ENCODE measurements at regions not wholly inside any gene's neighbourhood (a gene's known extent, or its start where the extent isn't known, plus 50 kb on each side); places are given as distances from the start of the nearest gene placed in this dataset.

DNA sequence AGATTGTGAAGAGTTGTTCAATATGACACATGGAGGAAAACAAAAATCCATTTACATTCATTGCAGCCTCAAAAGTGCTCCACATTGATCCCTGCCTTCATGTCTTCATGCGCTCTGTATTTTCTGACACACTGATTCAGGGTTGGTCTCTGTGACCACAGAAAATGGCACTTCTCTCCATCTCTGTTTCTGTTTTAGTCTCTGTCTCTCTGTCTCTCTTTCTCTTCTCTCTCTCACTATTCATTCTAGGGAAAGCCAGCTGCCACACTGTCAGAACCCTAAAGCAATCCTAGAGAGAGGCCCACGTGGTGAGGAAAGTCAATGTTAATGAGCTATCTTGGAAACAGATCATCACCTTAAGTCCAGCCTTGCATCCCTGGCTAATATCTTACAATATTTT is 2238.4 kb downstream of the PCDH7 start:
- H3K27ac ChIP-seq = no peak overlapping the region
- TF ChIP-seq, protein P1, sequence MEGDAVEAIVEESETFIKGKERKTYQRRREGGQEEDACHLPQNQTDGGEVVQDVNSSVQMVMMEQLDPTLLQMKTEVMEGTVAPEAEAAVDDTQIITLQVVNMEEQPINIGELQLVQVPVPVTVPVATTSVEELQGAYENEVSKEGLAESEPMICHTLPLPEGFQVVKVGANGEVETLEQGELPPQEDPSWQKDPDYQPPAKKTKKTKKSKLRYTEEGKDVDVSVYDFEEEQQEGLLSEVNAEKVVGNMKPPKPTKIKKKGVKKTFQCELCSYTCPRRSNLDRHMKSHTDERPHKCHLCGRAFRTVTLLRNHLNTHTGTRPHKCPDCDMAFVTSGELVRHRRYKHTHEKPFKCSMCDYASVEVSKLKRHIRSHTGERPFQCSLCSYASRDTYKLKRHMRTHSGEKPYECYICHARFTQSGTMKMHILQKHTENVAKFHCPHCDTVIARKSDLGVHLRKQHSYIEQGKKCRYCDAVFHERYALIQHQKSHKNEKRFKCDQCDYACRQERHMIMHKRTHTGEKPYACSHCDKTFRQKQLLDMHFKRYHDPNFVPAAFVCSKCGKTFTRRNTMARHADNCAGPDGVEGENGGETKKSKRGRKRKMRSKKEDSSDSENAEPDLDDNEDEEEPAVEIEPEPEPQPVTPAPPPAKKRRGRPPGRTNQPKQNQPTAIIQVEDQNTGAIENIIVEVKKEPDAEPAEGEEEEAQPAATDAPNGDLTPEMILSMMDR (IDR thresholded peaks at IDR 0.05) = no peak
- TF ChIP-seq POLR2A (IDR thresholded peaks at IDR 0.05) = no peak
- 62 to 69% methylated on average over 2 of the region's 2 CpGs for WGBS, 2 donors
- H3K4me1 ChIP-seq = no peaks in the 10 kb centered on the region
- no peaks in the 10 kb centered on the region for H3K36me3 ChIP-seq (ENCODE audit: low read depth, missing control alignments)
- intact Hi-C loops (cut with DNase I; ENCODE audit: low total_unique reads) = no loop called here
- no peak overlapping the region for H3K4me3 ChIP-seq
- no peaks in the 10 kb centered on the region for H3K9me3 ChIP-seq
- no peaks in the 10 kb centered on the region for H3K27me3 ChIP-seq
- DNase-seq = no peak

GRCh38 chr4:32962100-32962499 is 2241.9 kb downstream of the PCDH7 start:
- Histone ChIP-seq H3K36me3 (ENCODE audit: low read depth, missing control alignments) (no peaks in the 10 kb centered on the region), H3K27ac (no peak overlapping the region), H3K4me3 (no peak overlapping the region), H3K4me1 (no peaks in the 10 kb centered on the region), H3K27me3 (no peaks in the 10 kb centered on the region), H3K9me3 (no peaks in the 10 kb centered on the region)
- no peak for DNase-seq
- intact Hi-C loops (cut with DNase I; ENCODE audit: low total_unique reads) = no loop called here
- 83 to 93% methylated on average over 2 of the region's 2 CpGs for WGBS, 2 donors
- TF ChIP-seq, protein P1 (IDR thresholded peaks at IDR 0.05) = no peak
- TF ChIP-seq POLR2A (IDR thresholded peaks at IDR 0.05) = no peak

DNA sequence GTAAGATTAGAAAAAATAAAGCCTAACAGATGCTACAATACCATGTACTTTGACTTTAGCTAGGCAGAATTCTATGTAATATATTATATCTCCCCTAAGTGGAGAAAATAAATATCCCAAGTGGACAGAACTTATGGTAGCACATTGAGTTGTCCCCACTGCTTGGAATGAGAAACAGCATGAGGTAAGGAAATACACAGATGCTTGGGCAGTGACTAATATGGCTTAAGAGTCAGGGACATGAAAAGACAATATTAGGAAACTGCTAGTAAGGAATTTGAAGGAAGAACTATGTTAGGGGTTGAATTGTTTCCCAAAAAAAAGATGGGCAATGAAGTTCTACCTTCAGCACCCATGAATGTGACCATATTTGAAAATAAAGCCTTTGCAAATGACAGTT is 2265.1 kb downstream of the PCDH7 start:
- no peak for TF ChIP-seq POLR2A (IDR thresholded peaks at IDR 0.05)
- TF ChIP-seq, protein P1 (IDR thresholded peaks at IDR 0.05) = no peak
- DNase-seq = no peak
- Histone ChIP-seq H3K4me3 (no peak overlapping the region), H3K9me3 (no peaks in the 10 kb centered on the region), H3K27ac (no peak overlapping the region), H3K36me3 (ENCODE audit: low read depth, missing control alignments) (no peaks in the 10 kb centered on the region), H3K4me1 (no peaks in the 10 kb centered on the region), H3K27me3 (no peaks in the 10 kb centered on the region)
- intact Hi-C loops (cut with DNase I; ENCODE audit: low total_unique reads) = no loop called here

DNA sequence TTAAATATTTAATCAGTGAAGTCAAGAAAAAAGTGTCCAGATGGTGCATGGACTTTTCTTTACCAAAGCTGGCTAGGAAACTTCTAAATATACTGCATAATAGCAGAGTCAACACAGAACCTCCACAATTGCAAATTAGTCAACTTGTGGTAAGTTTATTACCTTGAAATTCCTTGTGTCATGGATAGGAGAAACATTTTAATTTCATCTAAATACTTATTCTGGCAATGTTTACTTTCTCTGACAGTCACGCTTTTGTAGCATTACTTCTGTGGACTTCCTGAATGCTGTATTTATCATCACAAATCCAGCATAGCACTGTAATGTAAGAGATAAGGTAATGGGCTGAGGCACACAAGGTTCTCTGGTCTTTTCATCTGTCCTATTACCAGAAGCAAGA is 2266.1 kb downstream of the PCDH7 start:
- Histone ChIP-seq H3K9me3 (no peaks in the 10 kb centered on the region), H3K4me1 (no peaks in the 10 kb centered on the region), H3K36me3 (ENCODE audit: low read depth, missing control alignments) (no peaks in the 10 kb centered on the region), H3K27ac (no peak overlapping the region), H3K27me3 (no peaks in the 10 kb centered on the region), H3K4me3 (no peak overlapping the region)
- DNase-seq = no peak
- intact Hi-C loops (cut with DNase I; ENCODE audit: low total_unique reads) = no loop called here
- TF ChIP-seq, protein P1 (IDR thresholded peaks at IDR 0.05) = no peak
- TF ChIP-seq POLR2A (IDR thresholded peaks at IDR 0.05) = no peak
- 18 to 47% methylated on average over 1 of the region's 1 CpG for WGBS, 2 donors

- no peak for DNase-seq
- Histone ChIP-seq H3K9me3 (no peaks in the 10 kb centered on the region), H3K27me3 (no peaks in the 10 kb centered on the region), H3K36me3 (ENCODE audit: low read depth, missing control alignments) (no peaks in the 10 kb centered on the region), H3K27ac (no peak overlapping the region), H3K4me1 (no peaks in the 10 kb centered on the region), H3K4me3 (no peak overlapping the region)
- TF ChIP-seq, protein P1 (IDR thresholded peaks at IDR 0.05) = no peak
- no peak for TF ChIP-seq POLR2A (IDR thresholded peaks at IDR 0.05)
- 70 to 94% methylated on average over 2 of the region's 2 CpGs for WGBS, 2 donors
- intact Hi-C loops (cut with DNase I; ENCODE audit: low total_unique reads) = no loop called here
Observed at GRCh38 chr4:32987111-32987510, 2266.9 kb downstream of the PCDH7 start.
